WTC11 (cell line): ENCODE measurements at regions not wholly inside any gene's neighbourhood (a gene's known extent, or its start where the extent isn't known, plus 50 kb on each side); places are given as distances from the start of the nearest gene placed in this dataset.

Source experiments
- ATAC-seq: fragments of 200-7000 bp; cut with Tn5 transposase; 2 replicates; pipeline ENCODE4 v1.10.0; 2021; ENCODE audit warnings: mild to moderate bottlenecking, moderate library complexity
- CTCF ChIA-PET: fragments of 300-600 bp; sonication (Branson Sonifier 250); formaldehyde crosslinking; loops from one replicate; lab custom pipeline; 2021; ENCODE audit warnings: antibody characterized with exemption; lab: Charles Lee
- POLR2A ChIA-PET: fragments of 350-600 bp; sonication (Branson Sonifier 250); formaldehyde crosslinking; loops from one replicate; lab custom pipeline; 2021; ENCODE audit warnings: antibody characterized with exemption; lab: Charles Lee
- DNase-seq: peaks from one replicate; pipeline ENCODE4 v3.0.0; 2021; ENCODE audit warnings: low spot score
- H3K27ac Mint-ChIP-seq: 2 replicates; pipeline ENCODE4 v1.8.0; 2021; ENCODE audit warnings: mixed read lengths
- H3K27me3 Mint-ChIP-seq: 2 replicates; pipeline ENCODE4 v1.8.0; 2021; ENCODE audit warnings: low read depth, mild to moderate bottlenecking, moderate library complexity, mixed read lengths
- H3K36me3 Mint-ChIP-seq: 2 replicates; pipeline ENCODE4 v1.8.0; 2021; ENCODE audit warnings: mixed read lengths
- H3K4me1 Mint-ChIP-seq: 2 replicates; pipeline ENCODE4 v1.8.0; 2022; ENCODE audit warnings: mixed read lengths
- H3K4me3 Mint-ChIP-seq: 2 replicates; pipeline ENCODE4 v1.8.0; 2021; ENCODE audit warnings: mild to moderate bottlenecking, moderate library complexity, mixed read lengths
- H3K9me3 Mint-ChIP-seq: 2 replicates; pipeline ENCODE4 v1.8.0; 2021; ENCODE audit warnings: mixed read lengths
- AR ChIP-seq: fragments of 250-450 bp; sonication (Bioruptor Pico); IDR thresholded peaks from 2 replicates; pipeline ENCODE4 v1.9.0; 2021; ENCODE audit warnings: mild to moderate bottlenecking
- ESRRA ChIP-seq: sonication (generic); formaldehyde crosslinking; IDR thresholded peaks from 2 replicates; pipeline ENCODE4 v1.8.1; 2022; ENCODE audit warnings: mild to moderate bottlenecking, missing genetic modification reagents, borderline replicate concordance
- GABPB1 ChIP-seq: sonication (generic); formaldehyde crosslinking; IDR thresholded peaks from 2 replicates; pipeline ENCODE4 v1.8.1; 2023; ENCODE audit warnings: mild to moderate bottlenecking, missing genetic modification reagents
- HMGA2 ChIP-seq: fragments of 250-450 bp; sonication (Bioruptor Pico); IDR thresholded peaks from 2 replicates; pipeline ENCODE4 v1.4.0; 2021; ENCODE audit warnings: mild to moderate bottlenecking, moderate library complexity
- MAX ChIP-seq: sonication (generic); formaldehyde crosslinking; IDR thresholded peaks from 2 replicates; pipeline ENCODE4 v1.8.0; 2022; ENCODE audit warnings: mild to moderate bottlenecking, missing genetic modification reagents
- MYBL2 ChIP-seq: sonication (generic); formaldehyde crosslinking; IDR thresholded peaks from 2 replicates; pipeline ENCODE4 v1.8.1; 2023; ENCODE audit warnings: mild to moderate bottlenecking, moderate library complexity, missing genetic modification reagents
- NFYB ChIP-seq: sonication (generic); formaldehyde crosslinking; conservative IDR thresholded peaks from 2 replicates; pipeline ENCODE4 v1.8.0; 2022; ENCODE audit warnings: low read depth, missing genetic modification reagents
- OVOL2 ChIP-seq: fragments of 250-450 bp; sonication (Bioruptor Pico); IDR thresholded peaks from 2 replicates; pipeline ENCODE4 v1.9.0; 2021; ENCODE audit warnings: mild to moderate bottlenecking, borderline replicate concordance
- PRDM15 ChIP-seq: sonication (generic); formaldehyde crosslinking; IDR thresholded peaks from 2 replicates; pipeline ENCODE4 v1.8.0; 2022; ENCODE audit warnings: missing genetic modification reagents
- PREB ChIP-seq: sonication (generic); formaldehyde crosslinking; IDR thresholded peaks from 2 replicates; pipeline ENCODE4 v1.8.1; 2022; ENCODE audit warnings: mild to moderate bottlenecking, missing genetic modification reagents, moderate library complexity, borderline replicate concordance
- RORB ChIP-seq: fragments of 250-450 bp; sonication (Bioruptor Pico); IDR thresholded peaks from 2 replicates; pipeline ENCODE4 v1.9.0; 2021; ENCODE audit warnings: mild to moderate bottlenecking
- USF2 ChIP-seq: sonication (generic); formaldehyde crosslinking; IDR thresholded peaks from 2 replicates; pipeline ENCODE4 v1.8.1; 2023; ENCODE audit warnings: mild to moderate bottlenecking, missing genetic modification reagents, moderate library complexity
- ZNF121 ChIP-seq: sonication (generic); formaldehyde crosslinking; IDR thresholded peaks from 2 replicates; pipeline ENCODE4 v1.8.0; 2023; ENCODE audit warnings: missing genetic modification reagents
- ZNF281 ChIP-seq: sonication (generic); formaldehyde crosslinking; IDR thresholded peaks from 2 replicates; pipeline ENCODE4 v1.8.0; 2023; ENCODE audit warnings: mild to moderate bottlenecking, missing genetic modification reagents
- ZNF671 ChIP-seq: fragments of 250-450 bp; sonication (Bioruptor Pico); IDR thresholded peaks from 2 replicates; pipeline ENCODE4 v1.8.0; 2021; ENCODE audit warnings: mild to moderate bottlenecking

GRCh38 chr2:62587592-62587991 is 81.6 kb upstream of the TMEM17 start:
- ChIA-PET CTCF (interaction anchor here (0.7 kb wide), 1 partner anchor 131 kb away, joined by 4 read pairs; no protein-coding TSS in a partner anchor), POLR2A (no interaction called here)
- peaks cover 14% of the 10 kb centered on the region for H3K4me1 Mint-ChIP-seq
- H3K27me3 Mint-ChIP-seq, result peaks cover 9% of the 10 kb centered on the region
- no peak for ATAC-seq
- no peak for DNase-seq
- H3K4me3 Mint-ChIP-seq, result no peak overlapping the region
- H3K27ac Mint-ChIP-seq, result no peak overlapping the region
- peaks cover 28% of the 10 kb centered on the region for H3K9me3 Mint-ChIP-seq
- TF ChIP-seq AR (CRISPR knock-in tag), result no peak
- no peak for TF ChIP-seq OVOL2 (CRISPR knock-in tag)
- no peak for TF ChIP-seq ZNF671 (CRISPR knock-in tag)
- no peak for TF ChIP-seq GABPB1
- no peak for TF ChIP-seq ZNF281 (CRISPR knock-in tag)
- no peak for TF ChIP-seq ZNF121 (CRISPR knock-in tag)
- no peak for TF ChIP-seq HMGA2 (CRISPR knock-in tag)
- TF ChIP-seq ESRRA (CRISPR knock-in tag), result no peak
- TF ChIP-seq RORB (CRISPR knock-in tag), result no peak
- TF ChIP-seq USF2 (CRISPR knock-in tag), result no peak
- TF ChIP-seq MAX (CRISPR knock-in tag), result no peak
- H3K36me3 Mint-ChIP-seq, result peaks cover 18% of the 10 kb centered on the region

- peaks cover 14% of the 10 kb centered on the region for H3K4me1 Mint-ChIP-seq
- POLR2A ChIA-PET, result no interaction called here
- peaks cover 11% of the 10 kb centered on the region for H3K27me3 Mint-ChIP-seq
- peaks cover 18% of the 10 kb centered on the region for H3K36me3 Mint-ChIP-seq
- no peak overlapping the region for H3K4me3 Mint-ChIP-seq
- H3K27ac Mint-ChIP-seq, result no peak overlapping the region
- DNase-seq (no peak), ATAC-seq (no peak)
- peaks cover 28% of the 10 kb centered on the region for H3K9me3 Mint-ChIP-seq
- CTCF ChIA-PET, result no interaction called here
- TF ChIP-seq PRDM15 (CRISPR knock-in tag) (no peak), PREB (no peak), ZNF671 (CRISPR knock-in tag) (no peak), NFYB (CRISPR knock-in tag) (no peak), MYBL2 (no peak), ZNF281 (CRISPR knock-in tag) (no peak)
Observed at GRCh38 chr2:62586981-62587380, 81.0 kb upstream of the TMEM17 start.
